Heart left ventricle (tissue), 16 donors: ENCODE measurements at regions not wholly inside any gene's neighbourhood (a gene's known extent, or its start where the extent isn't known, plus 50 kb on each side); places are given as distances from the start of the nearest gene placed in this dataset.

Source experiments
- ATAC-seq, 4 donors: fragments of 200-7000 bp; cut with Tn5 transposase; one replicate each; pipeline ENCODE4 v1.9.1; 2020 to 2022; ENCODE audit warnings: moderate library complexity in 4 of 4, mild to moderate bottlenecking in 3 of 4, moderate number of reproducible peaks in 1 of 4
- DNase-seq, 5 donors: peaks; one replicate each; pipeline ENCODE4 v3.0.0-alpha.2; 2020
- H3K27ac ChIP-seq, 12 donors: fragments of 200-600 bp; sonication (generic) in 4 of 12; one replicate each; pipeline versions ENCODE4 v1.5.0 to v1.8.0; 2016 to 2022; ENCODE audit warnings: mild to moderate bottlenecking in 2 of 12
- H3K27me3 ChIP-seq, 9 donors: fragments of 200-600 bp; sonication (generic) in 2 of 9; one replicate each; pipeline versions ENCODE4 v1.5.1 to v1.8.0; 2016 to 2022; ENCODE audit warnings: mild to moderate bottlenecking in 3 of 9
- H3K36me3 ChIP-seq, 9 donors: fragments of 200-600 bp; sonication (generic) in 2 of 9; one replicate each; pipeline versions ENCODE4 v1.5.0 to v1.8.0; 2018 to 2022; ENCODE audit warnings: mild to moderate bottlenecking in 2 of 9
- H3K4me1 ChIP-seq, 12 donors: fragments of 200-600 bp; sonication (generic) in 4 of 12; one replicate each; pipeline versions ENCODE4 v1.5.0 to v1.8.0; 2016 to 2022; ENCODE audit warnings: mild to moderate bottlenecking in 3 of 12
- H3K4me3 ChIP-seq, 12 donors: fragments of 200-600 bp; sonication (generic) in 4 of 12; one replicate each; pipeline versions ENCODE4 v1.5.0 to v1.8.0; 2017 to 2022; ENCODE audit warnings: mild to moderate bottlenecking in 9 of 12, moderate library complexity in 4 of 12
- H3K9me3 ChIP-seq, 12 donors: fragments of 200-600 bp; sonication (generic) in 4 of 12; one replicate each; pipeline versions ENCODE4 v1.5.0 to v1.8.0; 2016 to 2022; ENCODE audit warnings: mild to moderate bottlenecking in 1 of 12
- POLR2A ChIP-seq, 2 donors: fragments of 450-650 bp; IDR thresholded peaks; one replicate each; pipeline ENCODE4 v1.6.1; 2017; ENCODE audit warnings: antibody characterized with exemption in 2 of 2, mild to moderate bottlenecking in 2 of 2, moderate library complexity in 2 of 2
- WGBS, 4 donors: extraction: QIAGEN DNeasy Blood & Tissue Kit in 2 of 4; methylation state at CpG; one replicate each; pipeline versions ENCODE4 v1.1.5 to v1.1.7; 2013 to 2018; 5-methylcytosine and 5-hydroxymethylcytosine counted together
- intact Hi-C, 10 donors: fragments of 100-400 bp; cut with DNase I; formaldehyde crosslinking; loops; one replicate each; pipeline versions ENCODE4 v1.11.1 to v1.14.2; 2022
- TF ChIP-seq, protein P1 (sequence below), 12 donors: fragments of 200-600 bp; sonication (generic) in 4 of 12; IDR thresholded peaks; one replicate each; pipeline versions ENCODE4 v1.5.0 to v1.8.0; 2018 to 2022; ENCODE audit warnings: antibody characterized with exemption in 12 of 12, mild to moderate bottlenecking in 5 of 12
- donor health status: ischemic (EF 13 %, LVEDD 7.1; RV severe dilation, severe dysfunction).
- donor health status: healthy with polysubstance abuse.
- donor health status: DM: no; HTN: yes; CAD: no.
- donor health status: DM: no; HTN: no; CAD: no.
- donor health status: ischemic (EF 25% LVEDD 6.9; RV normal size, moderate dysfunction).
- donor health status: ischemic (EF 25% LVEDD 5.7; RV mildly dilated, moderate dysfunction).
- donor health status: healthy.
- donor health status: DM: yes; HTN: yes; CAD: no.
- donor health status: ischemic (EF 35%, LVEDD 5.7; RV mildly dilated, moderate dysfunction).
- donor health status: nonischemic (EF 11% LVEDD 7.7; RV severe dilation, severe dysfunction).
- donor health status: DM: yes; HTN: yes; CAD: no.
- donor health status: PGD.
- donor health status: ischemic (EF 29% LVEDD 5.4; RV normal size, mild dysfunction).
- donor health status: nonischemic (EF 23%, LVEDD 6.1; RV moderate dilation, normal function).

DNA sequence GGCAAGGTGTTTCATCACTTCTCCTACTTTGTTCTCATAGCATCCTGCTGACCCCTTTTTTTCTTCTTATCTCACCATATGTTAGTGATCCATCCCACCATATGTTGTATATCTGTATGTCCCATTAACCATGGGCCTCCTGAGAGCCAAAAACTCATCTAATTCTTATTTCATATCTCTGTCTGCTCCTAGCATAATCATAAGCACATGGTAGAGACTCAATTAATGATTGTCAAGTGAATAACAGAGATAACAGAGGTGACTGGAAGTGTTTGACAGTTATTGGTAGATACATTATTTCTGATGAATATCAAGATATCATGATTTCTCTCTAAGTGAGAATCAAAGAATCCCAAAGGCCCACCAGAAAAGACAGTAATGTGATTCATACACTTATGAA, 138.1 kb upstream of the MPPED2 start:
- H3K9me3 ChIP-seq = no peaks in the 10 kb centered on the region
- H3K36me3 ChIP-seq = no peaks in the 10 kb centered on the region
- H3K27ac ChIP-seq = no peak overlapping the region
- H3K27me3 ChIP-seq = no peaks in the 10 kb centered on the region
- intact Hi-C loops = no loop called here
- DNase-seq (no peak), ATAC-seq (no peak)
- H3K4me3 ChIP-seq = no peak overlapping the region
- H3K4me1 ChIP-seq = no peaks in the 10 kb centered on the region
- no peak for TF ChIP-seq POLR2A (IDR thresholded peaks at IDR 0.05)
- TF ChIP-seq, protein P1, sequence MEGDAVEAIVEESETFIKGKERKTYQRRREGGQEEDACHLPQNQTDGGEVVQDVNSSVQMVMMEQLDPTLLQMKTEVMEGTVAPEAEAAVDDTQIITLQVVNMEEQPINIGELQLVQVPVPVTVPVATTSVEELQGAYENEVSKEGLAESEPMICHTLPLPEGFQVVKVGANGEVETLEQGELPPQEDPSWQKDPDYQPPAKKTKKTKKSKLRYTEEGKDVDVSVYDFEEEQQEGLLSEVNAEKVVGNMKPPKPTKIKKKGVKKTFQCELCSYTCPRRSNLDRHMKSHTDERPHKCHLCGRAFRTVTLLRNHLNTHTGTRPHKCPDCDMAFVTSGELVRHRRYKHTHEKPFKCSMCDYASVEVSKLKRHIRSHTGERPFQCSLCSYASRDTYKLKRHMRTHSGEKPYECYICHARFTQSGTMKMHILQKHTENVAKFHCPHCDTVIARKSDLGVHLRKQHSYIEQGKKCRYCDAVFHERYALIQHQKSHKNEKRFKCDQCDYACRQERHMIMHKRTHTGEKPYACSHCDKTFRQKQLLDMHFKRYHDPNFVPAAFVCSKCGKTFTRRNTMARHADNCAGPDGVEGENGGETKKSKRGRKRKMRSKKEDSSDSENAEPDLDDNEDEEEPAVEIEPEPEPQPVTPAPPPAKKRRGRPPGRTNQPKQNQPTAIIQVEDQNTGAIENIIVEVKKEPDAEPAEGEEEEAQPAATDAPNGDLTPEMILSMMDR (IDR thresholded peaks at IDR 0.05) = no peak

GRCh38 chr11:30719371-30719770, 133.2 kb upstream of the MPPED2 start:
- no peaks in the 10 kb centered on the region for H3K27me3 ChIP-seq
- intact Hi-C loops = no loop called here
- no peaks in the 10 kb centered on the region for H3K4me1 ChIP-seq
- no peaks in the 10 kb centered on the region for H3K9me3 ChIP-seq
- H3K4me3 ChIP-seq = no peak overlapping the region
- no peaks in the 10 kb centered on the region for H3K36me3 ChIP-seq
- DNase-seq (no peak), ATAC-seq (no peak)
- no peak overlapping the region for H3K27ac ChIP-seq
- WGBS, 4 donors = 77 to 87% (median 80%) methylated on average over 4 of the region's 4 CpGs
- TF ChIP-seq, protein P1 (IDR thresholded peaks at IDR 0.05) = no peak
- no peak for TF ChIP-seq POLR2A (IDR thresholded peaks at IDR 0.05)

- no peaks in the 10 kb centered on the region for H3K9me3 ChIP-seq
- ATAC-seq = no peak
- H3K36me3 ChIP-seq = no peaks in the 10 kb centered on the region
- TF ChIP-seq POLR2A (IDR thresholded peaks at IDR 0.05) = no peak
- TF ChIP-seq, protein P1 (IDR thresholded peaks at IDR 0.05) = no peak
- 92 to 94% (median 92%) methylated on average over 7 of the region's 7 CpGs for WGBS, 4 donors
- no peaks in the 10 kb centered on the region for H3K4me1 ChIP-seq
- no peaks in the 10 kb centered on the region for H3K27me3 ChIP-seq
- intact Hi-C loops = no loop called here
- H3K4me3 ChIP-seq = no peak overlapping the region
- H3K27ac ChIP-seq = no peak overlapping the region
- DNase-seq = no peak
Measured at GRCh38 chr11:30717641-30718040, 131.5 kb upstream of the MPPED2 start.

- no peaks in the 10 kb centered on the region for H3K9me3 ChIP-seq
- DNase-seq (no peak), ATAC-seq (no peak)
- H3K36me3 ChIP-seq = no peaks in the 10 kb centered on the region
- H3K27me3 ChIP-seq = no peaks in the 10 kb centered on the region
- WGBS, 4 donors = 75 to 81% (median 78%) methylated on average over 3 of the region's 3 CpGs
- H3K4me1 ChIP-seq = no peaks in the 10 kb centered on the region
- TF ChIP-seq POLR2A (IDR thresholded peaks at IDR 0.05) = no peak
- TF ChIP-seq, protein P1 (IDR thresholded peaks at IDR 0.05) = no peak
- H3K4me3 ChIP-seq = no peak overlapping the region
- intact Hi-C loops = no loop called here
- H3K27ac ChIP-seq = no peak overlapping the region
Measured at GRCh38 chr11:30717009-30717408, 130.9 kb upstream of the MPPED2 start.
